Left ventricle myocardium superior (tissue), 1 donor: ENCODE measurements at regions not wholly inside any gene's neighbourhood (a gene's known extent, or its start where the extent isn't known, plus 50 kb on each side); places are given as distances from the start of the nearest gene placed in this dataset.
A peak's percentile ranks its signal among the peaks of the same experiment; 100 is the strongest.

Source experiments
- ATAC-seq: fragments of 200-7000 bp; cut with Tn5 transposase; one replicate; pipeline ENCODE4 v1.9.1; 2020; ENCODE audit warnings: mild to moderate bottlenecking, moderate library complexity
- DNase-seq: peaks from one replicate; pipeline ENCODE4 v3.0.0-alpha.2; 2020
- intact Hi-C: fragments of 100-400 bp; cut with micrococcal nuclease; formaldehyde crosslinking; loops from one replicate; pipeline ENCODE4 v1.11.0; 2022
- donor health status: DM: no; HTN: yes; CAD: no; lungs with severe emphysema.

DNA sequence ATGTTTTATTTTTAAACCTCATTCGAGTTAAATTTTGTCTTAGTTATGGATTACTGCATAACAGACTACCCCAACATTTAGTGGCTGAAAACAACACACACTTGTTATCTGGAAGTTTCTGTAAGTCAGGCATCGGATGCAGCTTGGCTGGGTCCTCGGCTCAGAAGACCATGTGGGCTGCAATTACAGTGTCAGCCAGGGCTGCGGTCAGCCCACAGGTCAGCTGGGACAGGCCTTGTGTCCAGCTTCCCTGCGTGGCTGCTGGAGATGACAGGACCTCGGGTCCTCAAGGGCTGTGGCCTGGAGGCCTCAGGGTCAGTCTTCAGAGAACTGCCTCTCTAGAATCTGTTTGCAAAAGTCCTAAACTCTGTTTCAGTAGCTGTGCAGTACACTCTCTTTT is 219.0 kb upstream of the IRX1 start:
- DNase-seq = no peak
- no peak for ATAC-seq
- intact Hi-C loops = no loop called here

DNA sequence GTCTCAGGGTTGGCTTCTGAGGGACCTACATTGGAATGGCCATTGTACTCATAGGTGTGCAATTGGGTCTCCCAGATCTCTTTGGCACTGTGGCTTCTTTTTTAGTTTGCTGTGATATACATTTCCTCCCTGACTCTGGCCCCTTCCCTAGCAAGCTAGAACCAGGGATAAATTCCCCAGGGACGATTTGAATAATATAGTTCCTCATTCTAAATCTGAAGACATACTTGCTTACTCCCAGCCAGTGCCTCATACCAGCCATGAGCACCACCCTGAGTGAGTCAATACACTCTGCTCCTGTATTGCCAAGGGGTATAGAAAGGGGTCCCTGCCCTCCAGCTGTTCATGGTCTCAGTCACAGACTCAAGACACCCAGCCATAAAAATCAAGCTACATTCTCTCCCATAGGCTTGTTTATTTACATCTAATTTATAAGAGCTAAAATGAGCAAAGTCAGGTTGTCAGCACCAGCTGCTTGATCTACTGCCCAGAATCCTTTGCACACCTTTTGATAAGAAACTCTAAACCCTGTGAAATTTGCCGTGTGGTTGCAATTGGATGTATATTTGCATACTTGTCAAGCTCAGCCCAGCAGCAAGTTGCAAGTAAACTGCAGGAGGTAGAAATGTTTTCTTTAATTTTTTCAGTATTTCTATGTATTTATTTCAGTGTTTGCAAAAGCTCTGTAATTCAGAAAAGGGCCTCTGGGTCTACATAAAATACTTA is 219.9 kb upstream of the IRX1 start:
- ATAC-seq (no peak), DNase-seq (no peak)
- intact Hi-C loops = no loop called here

DNA sequence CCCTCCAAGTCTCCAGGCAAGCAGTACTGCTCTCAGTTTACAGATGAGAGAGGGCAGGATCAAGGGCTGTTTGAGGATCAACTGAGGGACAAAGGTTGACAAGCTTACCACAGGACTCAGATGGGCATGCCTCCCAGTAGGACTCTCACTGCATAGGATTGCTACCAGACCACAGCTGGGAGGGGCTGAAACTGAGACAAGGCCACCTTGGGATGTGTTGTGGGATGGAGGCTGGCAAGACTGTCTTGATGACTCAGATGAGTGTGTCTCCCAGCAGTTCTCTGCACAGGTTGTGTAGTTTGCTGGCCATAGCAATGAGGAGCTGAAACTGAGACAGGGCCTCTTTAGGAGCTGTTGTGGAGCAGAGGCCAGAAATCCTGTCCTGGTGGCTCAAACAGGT is 222.2 kb upstream of the IRX1 start:
- no peak for DNase-seq
- ATAC-seq = no peak
- intact Hi-C loops = no loop called here

DNA sequence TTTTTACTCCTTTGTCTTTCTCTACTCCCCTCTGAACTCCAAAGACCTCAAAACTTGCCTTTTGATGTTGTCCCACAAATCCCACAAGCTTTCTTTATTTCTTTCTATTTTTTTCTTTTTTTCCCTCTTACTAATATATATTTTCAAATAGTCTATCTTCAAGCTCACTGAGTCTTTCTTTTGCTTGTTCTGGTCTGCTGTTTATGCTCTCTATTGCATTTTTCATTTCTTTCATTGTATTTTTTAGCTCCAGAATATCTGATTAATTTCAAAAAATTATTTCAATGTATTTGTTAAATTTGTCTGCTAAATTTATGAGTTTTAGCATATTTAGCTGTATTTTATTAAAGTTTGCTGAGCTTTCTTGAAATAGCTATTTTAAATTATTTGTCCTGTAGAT is 223.3 kb upstream of the IRX1 start:
- ATAC-seq (no peak), DNase-seq (no peak)
- intact Hi-C loops = no loop called here

DNA sequence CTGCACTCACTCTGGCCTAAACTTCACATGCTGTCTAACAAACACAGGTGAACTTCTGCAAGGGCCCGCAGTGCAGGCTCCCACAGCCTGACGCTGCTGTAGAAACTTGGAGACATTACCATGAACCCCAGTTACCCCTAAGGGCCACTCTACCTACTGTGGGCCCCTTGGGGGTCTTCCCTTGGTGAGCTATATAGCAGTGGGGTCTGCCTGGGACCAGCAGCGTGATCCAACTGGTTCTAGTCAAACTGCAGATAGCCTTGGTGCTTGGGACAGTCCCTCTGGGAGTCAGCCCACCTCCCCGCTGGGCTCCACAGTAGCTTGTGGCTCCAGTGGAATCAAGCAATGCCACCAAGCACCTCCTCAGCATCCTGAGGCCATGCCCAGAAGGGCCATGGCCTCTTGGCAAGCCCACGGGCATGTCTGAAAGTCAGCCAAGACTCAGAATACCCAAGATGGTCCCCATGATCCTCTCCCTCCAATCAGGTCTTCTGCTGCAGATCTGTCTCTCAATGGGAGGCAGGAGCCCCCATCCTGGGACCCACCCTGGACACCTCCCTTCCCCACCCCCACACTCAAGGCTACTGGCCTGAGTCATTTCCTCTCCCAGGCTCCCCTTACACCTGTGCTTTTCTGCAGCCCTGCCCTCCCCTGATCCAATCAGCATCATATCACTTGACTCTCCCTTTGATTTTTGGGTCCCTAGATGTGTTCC is 230.0 kb upstream of the IRX1 start:
- ATAC-seq (no peak), DNase-seq (no peak)
- intact Hi-C loops = no loop called here

DNA sequence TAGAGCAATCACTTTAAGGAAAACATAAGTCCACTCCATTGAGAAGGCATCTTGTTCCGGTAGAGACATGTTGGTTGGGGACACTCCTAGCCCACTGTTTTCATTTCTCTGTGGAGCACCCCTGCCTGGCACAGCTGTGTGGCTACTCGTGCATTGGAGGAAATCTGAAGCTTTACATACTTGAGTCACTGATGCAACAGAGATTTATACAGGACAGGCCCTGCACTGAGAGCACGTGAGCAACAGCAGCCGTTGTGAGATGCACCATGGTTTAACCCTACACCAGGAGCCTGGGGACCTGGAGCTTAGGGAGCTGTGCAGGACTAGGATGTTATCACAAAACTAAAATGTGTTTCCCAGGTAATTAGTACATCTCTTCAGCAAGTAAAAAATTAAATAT is 230.7 kb upstream of the IRX1 start:
- intact Hi-C loops = no loop called here
- DNase-seq (no peak), ATAC-seq (no peak)

DNA sequence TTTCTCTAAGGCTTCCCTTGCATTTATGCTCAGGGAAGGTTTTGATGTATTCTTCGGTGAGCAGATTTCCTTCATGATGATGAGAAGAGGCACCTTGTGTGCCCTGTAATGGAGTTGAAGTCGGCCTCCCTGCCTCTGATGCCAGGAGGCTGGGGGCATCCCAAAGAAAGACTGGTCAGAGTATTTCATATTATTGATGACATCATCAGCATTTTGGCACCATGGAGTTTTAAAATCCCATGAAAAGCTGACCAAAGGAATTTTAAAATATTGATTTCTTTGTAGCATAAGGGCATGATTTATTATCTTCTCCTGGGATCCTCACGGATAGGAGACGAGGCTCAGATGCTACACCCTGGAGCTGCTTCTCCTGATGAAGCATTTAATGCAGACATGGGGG is 231.2 kb upstream of the IRX1 start:
- ATAC-seq (no peak), DNase-seq (no peak)
- intact Hi-C loops = no loop called here

DNA sequence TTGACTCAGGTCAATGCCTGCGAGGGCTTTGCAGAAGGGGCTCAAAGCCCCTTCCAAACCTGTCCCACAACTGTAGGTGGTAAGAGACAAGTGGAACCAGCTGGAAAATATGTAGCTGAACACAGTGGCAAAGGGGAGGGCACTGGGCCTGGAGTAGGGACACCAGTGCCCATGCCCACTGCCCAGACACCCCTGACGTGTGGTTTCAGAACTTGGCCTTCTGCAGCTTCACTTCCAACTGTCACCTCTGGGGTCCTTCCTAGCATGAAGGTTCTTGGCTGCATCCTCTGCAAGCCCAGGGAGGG is 233.1 kb upstream of the IRX1 start:
- ATAC-seq (no peak), DNase-seq (no peak)
- intact Hi-C loops = no loop called here

DNA sequence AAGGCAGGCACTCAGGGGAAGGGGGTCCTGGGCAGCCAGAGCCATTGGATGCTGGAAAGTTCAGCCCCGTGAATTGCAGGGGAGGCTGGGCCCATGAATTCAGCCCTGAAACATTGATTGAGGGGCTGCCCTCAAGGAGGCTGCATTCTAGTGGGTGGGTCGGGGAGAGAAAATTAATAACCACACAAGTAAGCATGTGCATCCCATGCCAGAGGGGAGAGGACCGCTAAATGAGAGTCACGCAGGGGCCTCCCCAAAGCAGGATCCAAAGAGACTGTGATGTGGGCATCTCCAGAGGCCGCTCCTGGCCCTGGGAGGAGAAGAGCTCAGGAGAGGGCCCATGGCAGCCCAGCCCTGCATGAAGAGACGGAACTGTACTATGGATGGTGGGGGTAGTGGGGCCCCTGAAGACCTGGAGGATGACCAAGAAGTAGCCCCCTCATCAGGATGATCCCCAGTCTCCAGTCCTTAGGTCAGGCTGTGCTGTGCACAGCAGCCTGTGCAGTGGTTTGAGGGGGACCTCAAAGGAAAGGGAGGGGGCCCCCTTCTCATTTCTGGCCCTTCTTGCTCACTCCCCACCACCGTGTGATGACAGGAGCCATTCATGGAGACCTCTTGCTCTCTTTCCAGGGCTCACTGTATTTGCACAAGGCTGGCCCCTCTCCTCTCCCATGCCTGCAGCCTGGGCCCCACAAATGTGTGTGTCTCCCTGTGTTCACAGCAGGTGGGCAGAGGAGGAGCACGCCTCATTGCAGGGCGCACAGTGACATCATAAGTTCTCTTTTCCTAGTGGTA is 233.6 kb upstream of the IRX1 start:
- intact Hi-C loops = no loop called here
- DNase-seq (no peak), ATAC-seq (no peak)

DNA sequence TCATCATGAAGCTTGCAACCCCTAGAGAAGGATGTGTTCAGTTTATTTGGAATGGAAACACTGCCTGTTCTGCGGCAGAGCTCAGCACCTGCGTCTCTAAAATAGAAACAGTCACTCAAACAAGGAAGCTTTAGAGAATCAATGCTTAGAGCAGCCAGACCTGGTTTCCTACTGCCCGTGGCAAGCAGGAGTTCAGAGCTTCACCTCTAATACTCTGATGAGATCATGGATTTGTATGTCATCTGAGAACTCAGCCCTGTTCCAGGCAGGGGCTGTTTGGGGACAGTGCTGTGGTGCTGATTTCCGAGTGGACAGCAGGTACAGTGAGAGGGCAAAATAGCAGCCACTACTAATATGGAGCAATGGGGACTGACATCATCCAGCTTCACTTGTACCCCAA is 236.0 kb upstream of the IRX1 start:
- intact Hi-C loops = no loop called here
- DNase-seq (no peak), ATAC-seq (no peak)

DNA sequence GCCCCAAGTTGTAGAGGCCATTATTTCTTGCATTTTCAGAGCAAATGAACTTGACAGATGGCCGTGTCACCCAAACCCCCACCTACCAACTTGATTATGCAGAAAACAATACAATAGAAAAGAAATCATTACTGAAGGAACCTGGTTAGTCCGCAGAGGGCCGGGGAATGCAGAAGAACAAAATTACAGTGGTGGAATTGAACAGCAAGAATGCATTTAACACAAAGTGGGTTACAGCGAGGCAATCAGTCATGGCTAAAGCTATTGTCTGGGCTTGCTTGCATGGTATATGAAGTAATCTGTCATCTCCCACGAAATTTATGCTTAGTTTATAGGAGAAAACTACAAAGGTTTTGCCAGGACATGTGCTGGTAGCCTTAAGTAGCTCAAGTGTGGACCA is 238.3 kb upstream of the IRX1 start:
- no peak for ATAC-seq
- intact Hi-C loops = no loop called here
- no peak for DNase-seq

DNA sequence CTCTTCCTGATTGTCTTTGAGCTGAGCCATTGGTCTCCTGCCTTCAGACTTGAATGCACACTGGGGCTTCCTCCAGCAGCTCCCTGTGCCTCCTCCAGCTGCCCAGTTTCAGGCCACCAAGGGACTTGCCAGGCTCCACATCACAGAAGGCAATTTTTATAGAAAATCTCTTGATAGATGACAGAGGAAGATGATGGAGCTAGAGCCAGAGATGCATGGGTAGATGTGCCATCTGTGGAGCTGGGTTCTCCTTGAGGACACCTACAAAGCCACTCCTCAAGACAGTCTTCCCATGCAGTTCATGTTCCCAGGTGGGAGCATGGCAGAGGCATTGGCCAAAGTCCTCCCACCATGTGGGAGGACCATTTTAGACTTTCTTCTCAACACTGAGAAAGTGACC is 239.6 kb upstream of the IRX1 start:
- DNase-seq (no peak), ATAC-seq (no peak)
- intact Hi-C loops = no loop called here

DNA sequence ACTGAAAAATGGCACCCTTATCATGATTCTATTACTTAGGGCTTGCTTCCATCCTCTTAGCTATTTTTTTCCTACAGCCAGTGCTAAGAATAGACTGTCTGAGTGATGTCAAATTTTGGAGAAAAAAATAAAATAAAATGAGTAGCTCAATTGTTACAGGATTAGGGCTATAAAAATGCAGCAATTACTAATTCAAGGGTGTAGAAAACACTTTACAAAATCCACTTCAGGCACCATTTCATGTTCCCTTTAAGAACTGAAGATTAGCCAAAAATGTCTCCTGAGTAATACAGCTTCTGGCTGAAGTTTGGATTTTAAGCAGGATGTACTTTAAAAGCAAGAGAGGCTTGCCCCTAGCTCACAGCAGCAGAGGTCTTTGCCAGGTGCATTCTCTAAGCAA is 240.5 kb upstream of the IRX1 start:
- intact Hi-C loops = no loop called here
- no peak for ATAC-seq

DNA sequence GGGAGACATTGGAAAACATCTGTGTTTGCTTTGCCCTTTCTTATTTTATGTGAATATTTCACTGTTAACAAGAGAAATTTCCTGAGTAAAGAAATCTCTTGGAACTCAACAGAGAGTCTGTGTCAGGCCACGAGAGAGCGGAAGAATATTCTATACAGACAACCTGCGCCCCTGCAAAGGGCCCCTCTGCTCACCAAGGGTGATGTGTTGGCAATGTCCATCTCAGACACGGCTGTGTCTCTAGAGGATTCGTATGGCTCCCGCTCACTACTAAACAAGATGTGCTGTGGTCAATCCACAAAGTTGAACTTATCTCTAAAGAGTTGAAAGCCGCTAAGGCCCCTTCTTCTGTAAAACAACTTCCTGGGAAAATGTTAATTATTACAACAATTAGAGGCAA is 241.0 kb upstream of the IRX1 start:
- DNase-seq (no peak), ATAC-seq (no peak)
- intact Hi-C loops = no loop called here

More for the DNA sequence above, 240.5 kb upstream of the IRX1 start:
- DNase-seq = no peak

DNA sequence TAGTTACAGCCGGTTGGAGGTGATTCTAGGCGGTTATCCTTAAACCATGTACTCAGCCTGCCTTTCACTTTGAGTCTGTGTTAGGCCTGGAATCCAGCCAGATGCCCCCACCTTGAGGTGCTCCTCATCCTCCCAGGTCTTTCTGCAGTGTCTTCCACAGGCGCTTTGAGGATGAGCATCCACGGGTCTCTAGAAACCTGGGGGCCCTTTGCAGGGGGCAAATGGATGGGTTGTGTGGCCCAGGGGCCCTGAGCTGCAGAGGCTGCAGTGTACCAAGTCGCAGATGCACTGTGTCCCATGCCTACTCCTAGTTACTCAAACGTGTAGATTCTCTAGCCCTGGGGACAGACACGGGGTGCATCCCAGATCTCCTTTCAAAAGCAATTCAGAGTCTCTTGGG is 242.1 kb upstream of the IRX1 start:
- ATAC-seq = no peak
- intact Hi-C loops = no loop called here
- no peak for DNase-seq

DNA sequence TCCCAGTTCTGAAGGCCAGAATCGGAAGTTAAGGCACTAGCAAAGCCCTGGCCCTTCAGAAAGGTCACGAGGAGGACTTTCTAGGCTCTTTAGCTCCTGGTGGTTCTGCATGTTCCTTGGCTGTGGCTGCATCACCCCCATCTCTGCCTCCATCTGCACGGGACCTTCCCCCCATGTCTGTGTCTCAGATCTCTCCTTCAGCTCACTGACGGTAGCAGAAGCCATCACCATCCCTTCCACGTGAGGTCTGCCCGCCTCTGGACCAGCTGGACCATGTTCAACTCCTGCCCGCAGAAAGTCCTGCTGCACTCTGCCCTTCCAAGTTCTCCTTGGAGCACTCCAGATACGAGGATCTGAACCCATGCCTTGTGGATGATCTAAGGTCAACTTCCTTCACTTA is 242.9 kb upstream of the IRX1 start:
- no peak for DNase-seq

DNA sequence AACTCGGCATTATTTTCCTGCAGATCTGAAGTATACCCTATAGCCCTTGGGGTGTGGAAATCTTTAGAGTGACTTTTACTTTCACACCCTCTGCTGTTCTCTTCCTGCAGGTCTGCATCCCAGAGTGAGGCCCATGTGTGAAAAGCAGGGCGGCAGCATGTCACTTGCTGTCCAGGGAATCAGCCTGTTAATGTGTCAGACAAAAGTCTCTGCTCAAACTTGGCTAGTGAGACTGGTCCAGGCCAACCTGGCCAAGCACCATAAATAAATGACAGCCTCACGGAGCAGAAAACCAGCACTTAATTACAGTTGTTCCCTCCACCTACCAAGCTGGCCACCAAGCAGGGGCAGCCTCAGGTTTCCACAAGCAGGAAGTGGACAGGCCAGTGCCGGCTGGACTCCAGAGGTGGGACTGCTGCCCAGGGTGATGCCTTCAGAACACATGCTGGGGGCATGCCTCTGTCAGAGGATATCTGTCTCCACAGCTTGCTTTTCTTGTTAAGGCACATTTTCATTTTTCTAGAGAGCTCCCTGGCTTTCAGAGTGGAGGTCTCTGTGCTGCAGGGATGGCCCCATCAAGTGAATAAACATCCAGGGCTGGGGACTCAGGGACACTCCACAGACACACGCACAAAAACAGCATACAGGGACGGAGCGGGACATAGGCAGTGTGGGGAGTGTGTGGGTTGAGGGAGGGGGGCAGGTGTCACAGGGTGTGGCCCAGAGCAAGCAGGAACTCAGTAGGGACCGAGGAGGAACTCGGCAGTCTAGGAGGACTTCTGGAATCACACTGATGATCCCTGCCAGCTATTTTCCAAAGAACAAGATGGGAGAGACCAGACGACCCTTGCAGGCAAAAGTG is 243.8 kb upstream of the IRX1 start:
- ATAC-seq (peak; percentile 57), DNase-seq (no peak)
- intact Hi-C loops = no loop called here

More for the DNA sequence above, 242.9 kb upstream of the IRX1 start:
- intact Hi-C loops = no loop called here
- no peak for ATAC-seq

DNA sequence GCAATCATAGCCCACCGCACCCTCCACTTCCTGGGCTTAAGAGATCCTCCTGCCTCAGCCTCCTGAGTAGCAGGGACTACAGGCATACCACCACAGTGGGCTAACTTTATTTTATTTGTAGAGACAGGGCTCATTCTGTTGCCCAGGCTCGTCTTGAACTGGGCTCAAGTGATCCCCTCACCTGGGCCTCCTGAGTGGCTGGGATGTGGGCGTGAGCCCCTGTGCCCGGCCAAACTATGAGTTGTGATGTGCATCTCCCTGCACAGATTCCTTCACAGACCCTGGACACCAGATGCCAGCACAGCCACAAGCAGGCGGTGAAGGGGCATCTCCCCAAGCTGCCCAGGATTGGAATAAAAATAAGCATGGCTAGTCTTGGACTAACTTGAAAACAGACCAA is 244.9 kb upstream of the IRX1 start:
- intact Hi-C loops = no loop called here
- no peak for DNase-seq
- no peak for ATAC-seq

DNA sequence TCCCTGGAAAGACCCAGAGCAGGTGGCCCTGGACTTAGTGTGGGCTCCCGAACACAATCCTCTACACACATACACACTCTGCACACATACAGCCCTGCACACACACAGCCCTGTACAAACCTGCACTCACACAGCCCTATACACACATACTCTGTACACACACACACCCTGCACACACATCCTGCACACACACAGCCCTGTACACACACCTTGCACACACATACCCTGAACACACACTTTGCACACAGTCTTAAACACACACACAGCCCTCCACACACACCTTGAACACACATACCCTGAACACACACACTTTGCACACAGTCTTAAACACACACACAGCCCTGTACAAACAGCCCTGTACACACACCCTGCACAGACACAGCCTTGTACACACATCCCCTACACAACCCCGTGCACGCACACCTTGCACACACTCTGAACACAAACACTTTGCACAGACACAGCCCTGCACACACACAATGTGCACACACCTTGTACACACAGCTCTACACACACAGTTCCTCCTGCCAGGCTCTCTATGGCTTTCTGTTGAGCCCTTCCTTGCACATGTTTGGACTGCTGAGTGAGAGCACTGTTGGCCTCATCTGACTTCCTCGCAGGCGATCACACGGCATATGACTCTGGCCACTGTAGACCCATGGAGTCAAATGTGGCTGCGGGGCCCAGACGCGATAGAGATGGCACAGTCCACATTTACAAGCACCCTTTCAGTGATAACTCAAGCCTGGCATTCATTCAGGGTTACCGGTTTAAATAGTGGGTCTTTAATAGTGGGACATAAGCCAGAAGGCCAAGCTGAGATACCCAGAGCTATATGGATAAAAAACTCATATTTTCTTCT is 245.7 kb upstream of the IRX1 start:
- no peak for DNase-seq
- intact Hi-C loops = no loop called here
- no peak for ATAC-seq
